K562 (cell line): ENCODE measurements at regions not wholly inside any gene's neighbourhood (a gene's known extent, or its start where the extent isn't known, plus 50 kb on each side); places are given as distances from the start of the nearest gene placed in this dataset.

ENCODE experiments used
- ATAC-seq: fragments of 200-7000 bp; cut with Tn5 transposase; 3 replicates; pipeline ENCODE4 v1.9.1; 2020; ENCODE audit warnings: moderate library complexity
- BruUV-seq: library from RNA; stranded (reverse); fragments of 400-500 nt; replicated peaks from 2 replicates; lab custom pipeline; 2021; lab: Mats Ljungman, UMichigan
- CTCF ChIA-PET: fragments of 300-600 bp; formaldehyde crosslinking; extraction: SDS; loops from one replicate; lab custom pipeline; 2021; ENCODE audit warnings: low intra/inter-chr PET ratio; lab: Yijun Ruan, JAX
- POLR2A ChIA-PET: fragments of 300-600, 350-650 bp; sonication (Branson Sonifier 250); formaldehyde crosslinking; extraction: SDS; loops from one replicate; lab custom pipeline; 2021; ENCODE audit warnings: antibody characterized with exemption, inconsistent platforms; lab: Yijun Ruan, JAX
- DNase-seq, 4 experiments: peaks; one replicate each; pipeline versions ENCODE4 v3.0.0 to v3.0.0-alpha.2; 2011 to 2018; ENCODE audit warnings: low spot score in 3 of 4, mixed read lengths in 3 of 4; ENCODE audit errors: extremely low read depth in 1 of 4
- FAIRE-seq: peaks from 2 replicates; lab custom pipeline; 2011; peaks lifted over from hg19 to GRCh38; lab: Jason Lieb, UNC
- H2AFZ ChIP-seq: 2 replicates; pipeline ENCODE4 v1.6.0; 2011; ENCODE audit warnings: low read depth, low read length, control low read depth, inconsistent platforms
- H3K27ac ChIP-seq: fragments of 200-600 bp; 3 replicates; pipeline ENCODE4 v1.8.0; 2011; ENCODE audit warnings: low read depth, mild to moderate bottlenecking, control low read depth, inconsistent platforms, low read length, moderate library complexity, mixed read lengths; ENCODE audit errors: extremely low read depth
- H3K27me3 ChIP-seq, 2 experiments: fragments of 300-600 bp in 1 of 2; 2 replicates in 1 of 2; 3 replicates in 1 of 2; pipeline versions ENCODE4 v1.6.0 to v1.8.0; 2011; ENCODE audit warnings: inconsistent platforms in 2 of 2, low read length in 2 of 2, mild to moderate bottlenecking in 1 of 2, mixed read lengths in 1 of 2, moderate library complexity in 1 of 2; ENCODE audit not compliant: control insufficient read depth in 2 of 2, insufficient read depth in 2 of 2
- H3K36me3 ChIP-seq: fragments of 300-600 bp; 3 replicates; pipeline ENCODE4 v1.8.0; 2011; ENCODE audit warnings: mild to moderate bottlenecking, low read length, inconsistent platforms; ENCODE audit not compliant: control insufficient read depth, insufficient read depth
- H3K4me1 ChIP-seq, 2 experiments: fragments of 200-600 bp in 1 of 2; replicated peaks in 1 of 2; 2 replicates in 1 of 2; 3 replicates in 1 of 2; pipeline versions ENCODE4 v1.5.1 to v1.8.0; 2011; ENCODE audit warnings: inconsistent platforms in 2 of 2, low read length in 2 of 2, mild to moderate bottlenecking in 1 of 2, mixed read lengths in 1 of 2, moderate library complexity in 1 of 2; ENCODE audit not compliant: control insufficient read depth in 2 of 2, insufficient read depth in 2 of 2
- H3K4me2 ChIP-seq: 2 replicates; pipeline ENCODE4 v1.6.1; 2011; ENCODE audit warnings: low read length, control low read depth, inconsistent platforms, mixed read lengths; ENCODE audit not compliant: insufficient read depth
- H3K4me3 ChIP-seq: fragments of 200-600 bp; sonication (generic), shearing (Covaris generic); 2 replicates; pipeline ENCODE4 v1.5.1; 2016; ENCODE audit warnings: control low read depth, inconsistent platforms
- H3K79me2 ChIP-seq: fragments of 200-600 bp; 3 replicates; pipeline ENCODE4 v1.8.0; 2011; ENCODE audit warnings: low read length, inconsistent platforms; ENCODE audit not compliant: control insufficient read depth, insufficient read depth
- H3K9ac ChIP-seq, 2 experiments: 2 replicates each; pipeline versions ENCODE4 v1.6.0 to v1.6.1; 2011; ENCODE audit warnings: low read depth in 2 of 2, low read length in 2 of 2, control low read depth in 1 of 2, inconsistent platforms in 1 of 2, mild to moderate bottlenecking in 1 of 2, mixed read lengths in 1 of 2; ENCODE audit not compliant: insufficient read depth in 1 of 2
- H3K9me1 ChIP-seq: one replicate; pipeline ENCODE4 v1.6.0; 2011; ENCODE audit warnings: inconsistent platforms, mild to moderate bottlenecking, low read length, moderate library complexity; ENCODE audit not compliant: control insufficient read depth, insufficient read depth
- H3K9me3 ChIP-seq: replicated peaks from 2 replicates; pipeline ENCODE4 v1.5.1; 2011; ENCODE audit warnings: low read depth, low read length, inconsistent platforms; ENCODE audit not compliant: control insufficient read depth, insufficient read depth
- H4K20me1 ChIP-seq: replicated peaks from 2 replicates; pipeline ENCODE4 v1.6.1; 2011; ENCODE audit warnings: low read length, inconsistent platforms, mixed read lengths; ENCODE audit not compliant: control insufficient read depth, insufficient read depth
- ARNT ChIP-seq, 2 experiments: fragments of 450-650 bp; IDR thresholded peaks; 2 replicates each; pipeline ENCODE4 v1.6.1; 2016; ENCODE audit warnings: mild to moderate bottlenecking in 1 of 2
- BCLAF1 ChIP-seq, 2 experiments: fragments of 450-650 bp in 1 of 2; IDR thresholded peaks; 2 replicates each; pipeline ENCODE4 v1.6.1; 2011 to 2017; ENCODE audit warnings: low read depth in 2 of 2, antibody characterized with exemption in 1 of 2, borderline replicate concordance in 1 of 2, low read length in 1 of 2, mild to moderate bottlenecking in 1 of 2, mixed read lengths in 1 of 2; ENCODE audit not compliant: control insufficient read depth in 1 of 2
- CHD2 ChIP-seq: IDR thresholded peaks from 2 replicates; pipeline ENCODE4 v1.6.1; 2011; ENCODE audit warnings: low read depth, low read length
- NFXL1 ChIP-seq: fragments of 450-650 bp; formaldehyde crosslinking; IDR thresholded peaks from 2 replicates; pipeline ENCODE4 v1.4.0; 2021; ENCODE audit warnings: mild to moderate bottlenecking
- RBM25 ChIP-seq: fragments of 200-400 bp; formaldehyde crosslinking; IDR thresholded peaks from 2 replicates; pipeline ENCODE4 v1.6.1; 2018; ENCODE audit warnings: low read length, low read depth, moderate library complexity; ENCODE audit not compliant: severe bottlenecking
- SMARCC2 ChIP-seq: fragments of 450-650 bp; IDR thresholded peaks from 2 replicates; pipeline ENCODE4 v1.6.1; 2017; ENCODE audit warnings: antibody characterized with exemption, moderate library complexity, mild to moderate bottlenecking, low read depth
- ZKSCAN3 ChIP-seq: fragments of 250-450 bp; sonication (Bioruptor Pico); IDR thresholded peaks from 2 replicates; pipeline ENCODE4 v1.4.0; 2020
- ZNF174 ChIP-seq: fragments of 250-450 bp; sonication (Bioruptor Pico); IDR thresholded peaks from 2 replicates; pipeline ENCODE4 v1.4.0; 2020; ENCODE audit warnings: mild to moderate bottlenecking
- ZNF431 ChIP-seq: sonication (generic); formaldehyde crosslinking; IDR thresholded peaks from 2 replicates; pipeline ENCODE4 v1.8.0; 2022; ENCODE audit warnings: mild to moderate bottlenecking, missing genetic modification reagents
- ZSCAN32 ChIP-seq: fragments of 450-650 bp; formaldehyde crosslinking; IDR thresholded peaks from 2 replicates; pipeline ENCODE4 v1.4.0; 2020; ENCODE audit warnings: mild to moderate bottlenecking, moderate library complexity
- WGBS: fragments of 100-300 bp; shearing (Covaris generic); methylation state at CpG from one replicate; pipeline ENCODE4 v1.1.6; 2016; ENCODE audit warnings: low coverage, mixed read lengths; ENCODE audit not compliant: insufficient coverage; ENCODE audit errors: missing lambda C conversion rate; 5-methylcytosine and 5-hydroxymethylcytosine counted together
- in situ Hi-C: fragments of 300-500 bp; cut with MboI; formaldehyde crosslinking; loops from 4 replicates; pipeline ENCODE4 v1.15.0; 2018; ENCODE audit warnings: inconsistent platforms, mixed read lengths
- intact Hi-C: fragments of 100-400 bp; cut with micrococcal nuclease; formaldehyde crosslinking; loops from 2 replicates; pipeline ENCODE4 v1.14.2; 2022
- TF ChIP-seq, protein P1 (sequence below): sonication (generic); formaldehyde crosslinking; IDR thresholded peaks from 2 replicates; pipeline ENCODE4 v1.8.1; 2022; ENCODE audit warnings: missing genetic modification reagents

GRCh38 chr15:39128746-39129145 is 452.1 kb upstream of the THBS1 start:
- no peak overlapping the region for H3K4me2 ChIP-seq
- DNase-seq, result no peak
- H3K27ac ChIP-seq, result no peak overlapping the region
- in situ Hi-C loops, result no loop called here
- ATAC-seq, result no peak
- H3K36me3 ChIP-seq, result no peaks in the 10 kb centered on the region
- no peaks in the 10 kb centered on the region for H3K79me2 ChIP-seq
- TF ChIP-seq ZNF431 (CRISPR knock-in tag), result no peak
- 43% methylated on average over 2 of the region's 2 CpGs for WGBS
- no peak overlapping the region for H3K9ac ChIP-seq
- H3K4me1 ChIP-seq, result peaks cover 0 to 25% of the 10 kb centered on the region in 2 experiments; a peak in 3 of 5 replicates
- no peak overlapping the region for H2AFZ ChIP-seq
- no TSS peak for BruUV-seq
- intact Hi-C loops, result loop anchor here (5.0 kb wide), 1 partner anchor 454 kb away; the partner anchor contains the start of gene THBS1
- H3K9me1 ChIP-seq, result no peaks in the 10 kb centered on the region
- ChIA-PET POLR2A (interaction anchor here (0.6 kb wide), 1 partner anchor 1445 kb away, joined by 3 read pairs; no protein-coding TSS in a partner anchor), CTCF (no interaction called here)
- no peaks in the 10 kb centered on the region for H3K9me3 ChIP-seq
- no peaks in the 10 kb centered on the region for H4K20me1 ChIP-seq
- H3K4me3 ChIP-seq, result no peak overlapping the region
- peaks cover 6 to 8% of the 10 kb centered on the region in 2 experiments; a peak in 4 of 5 replicates for H3K27me3 ChIP-seq
- FAIRE-seq, result no peak

DNA sequence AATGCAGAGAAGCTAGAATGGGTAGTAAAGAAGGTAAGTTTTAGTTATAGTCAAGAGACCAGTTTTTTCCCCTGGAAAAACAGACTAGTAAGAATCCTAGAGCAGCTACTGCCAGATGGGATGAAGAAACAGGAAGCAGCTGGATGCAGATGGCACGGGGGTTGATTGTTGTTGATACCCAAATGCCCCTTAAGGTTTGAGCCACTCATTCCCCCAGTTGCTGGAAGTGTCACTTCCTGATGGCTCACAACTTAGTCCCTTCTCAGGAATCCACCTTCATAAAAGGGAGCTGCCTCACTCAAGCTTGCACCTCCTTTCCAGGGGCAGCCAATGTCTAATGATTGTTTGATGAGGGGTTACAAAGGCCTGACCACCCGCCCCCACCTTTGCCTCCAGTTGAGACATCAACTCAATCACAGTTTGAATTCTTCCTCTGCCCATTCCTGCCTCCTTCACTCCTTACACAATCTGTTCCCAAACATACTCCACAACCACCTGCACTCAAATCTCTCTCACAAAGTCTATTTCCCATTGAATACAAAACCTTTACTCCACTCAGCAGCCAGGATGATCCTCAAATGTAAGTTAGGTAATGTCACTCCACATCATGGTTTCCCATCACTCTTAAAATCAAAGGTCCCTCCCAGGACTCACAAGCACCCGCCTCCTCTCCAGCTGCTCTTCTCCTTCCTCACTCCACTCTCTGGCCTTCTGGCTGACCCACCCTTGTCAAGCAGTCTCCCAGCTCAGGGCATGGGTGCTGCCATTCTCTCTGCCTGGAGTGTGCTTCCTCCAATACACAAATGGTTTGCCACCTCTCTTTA is 450.1 kb upstream of the THBS1 start:
- WGBS, result 9% methylated on average over 3 of the region's 3 CpGs
- FAIRE-seq, result no peak
- intact Hi-C loops (no loop called here), in situ Hi-C loops (no loop called here)
- H3K9me3 ChIP-seq, result no peaks in the 10 kb centered on the region
- no peaks in the 10 kb centered on the region for H3K9me1 ChIP-seq
- no TSS peak for BruUV-seq
- H4K20me1 ChIP-seq, result no peaks in the 10 kb centered on the region
- no peak overlapping the region for H3K4me2 ChIP-seq
- H3K27ac ChIP-seq, result no peak overlapping the region
- CTCF ChIA-PET, result no interaction called here
- peaks cover 0 to 25% of the 10 kb centered on the region in 2 experiments; a peak in 3 of 5 replicates for H3K4me1 ChIP-seq
- no peak for ATAC-seq
- DNase-seq, result no peak
- no peaks in the 10 kb centered on the region; a peak in 1 of 5 replicates for H3K27me3 ChIP-seq
- no peaks in the 10 kb centered on the region for H3K36me3 ChIP-seq
- H2AFZ ChIP-seq, result no peak overlapping the region
- H3K79me2 ChIP-seq, result no peaks in the 10 kb centered on the region
- no peak overlapping the region for H3K4me3 ChIP-seq
- POLR2A ChIA-PET, result no interaction called here
- H3K9ac ChIP-seq, result no peak overlapping the region
- TF ChIP-seq ZSCAN32 (CRISPR knock-in tag), result no peak
- TF ChIP-seq SMARCC2, result no peak
- no peak for TF ChIP-seq ZKSCAN3
- TF ChIP-seq ARNT (IDR thresholded peaks at IDR 0.05), result no peak
- TF ChIP-seq BCLAF1 (IDR thresholded peaks at IDR 0.05; ENCODE audit: borderline replicate concordance in 1 of 2, control insufficient read depth in 1 of 2, low read depth in 2 of 2, low read length in 1 of 2), result no peak
- no peak for TF ChIP-seq ZNF174 (CRISPR knock-in tag)
- TF ChIP-seq RBM25, result no peak
- no peak for TF ChIP-seq CHD2
- TF ChIP-seq ZNF431 (CRISPR knock-in tag), result no peak
- TF ChIP-seq, protein P1, sequence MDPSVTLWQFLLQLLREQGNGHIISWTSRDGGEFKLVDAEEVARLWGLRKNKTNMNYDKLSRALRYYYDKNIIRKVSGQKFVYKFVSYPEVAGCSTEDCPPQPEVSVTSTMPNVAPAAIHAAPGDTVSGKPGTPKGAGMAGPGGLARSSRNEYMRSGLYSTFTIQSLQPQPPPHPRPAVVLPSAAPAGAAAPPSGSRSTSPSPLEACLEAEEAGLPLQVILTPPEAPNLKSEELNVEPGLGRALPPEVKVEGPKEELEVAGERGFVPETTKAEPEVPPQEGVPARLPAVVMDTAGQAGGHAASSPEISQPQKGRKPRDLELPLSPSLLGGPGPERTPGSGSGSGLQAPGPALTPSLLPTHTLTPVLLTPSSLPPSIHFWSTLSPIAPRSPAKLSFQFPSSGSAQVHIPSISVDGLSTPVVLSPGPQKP (CRISPR knock-in tag), result no peak
- no peak for TF ChIP-seq NFXL1 (CRISPR knock-in tag)
